GM06990 (cell line): ENCODE measurements at regions not wholly inside any gene's neighbourhood (a gene's known extent, or its start where the extent isn't known, plus 50 kb on each side); places are given as distances from the start of the nearest gene placed in this dataset.

ENCODE experiments used
- DNase-seq: peaks from one replicate; pipeline ENCODE4 v3.0.0-alpha.2; 2011; ENCODE audit not compliant: insufficient read length; ENCODE audit errors: extremely low read depth
- H3K27me3 ChIP-seq: replicated peaks from 2 replicates; pipeline ENCODE4 v1.6.0; 2011; ENCODE audit warnings: low read length; ENCODE audit not compliant: control insufficient read depth, insufficient read depth
- H3K36me3 ChIP-seq: 2 replicates; pipeline ENCODE4 v1.5.1; 2011; ENCODE audit warnings: low read length; ENCODE audit not compliant: control insufficient read depth, insufficient read depth
- H3K4me3 ChIP-seq: replicated peaks from 2 replicates; pipeline ENCODE4 v1.5.1; 2011; ENCODE audit warnings: low read depth, mild to moderate bottlenecking, control low read depth, low read length
- TF ChIP-seq, protein P1 (sequence below): IDR thresholded peaks from 2 replicates; pipeline ENCODE4 v1.5.1; 2011; ENCODE audit warnings: low read length, control low read depth, mild to moderate bottlenecking, inconsistent platforms; ENCODE audit not compliant: insufficient read depth, poor library complexity, severe bottlenecking

DNA sequence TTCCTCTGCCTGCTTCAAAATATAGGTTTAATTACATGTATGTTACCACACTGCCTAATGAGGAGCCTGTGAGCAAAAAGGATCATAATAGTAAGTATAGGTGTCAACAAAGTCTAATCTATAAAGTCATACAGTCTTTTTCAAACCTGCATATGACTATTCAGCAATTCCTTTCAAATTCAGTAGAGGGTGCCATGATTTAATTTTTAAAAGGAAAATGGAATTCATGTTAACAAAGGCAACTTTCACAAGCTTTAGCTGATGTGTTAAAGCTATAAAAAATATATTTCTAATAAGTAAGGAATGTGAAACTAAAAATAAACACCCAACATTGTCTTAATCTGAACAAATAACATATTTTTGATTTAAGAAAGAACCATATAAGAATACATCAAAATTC is 52.1 kb downstream of the MPP7 start:
- Histone ChIP-seq H3K4me3 (no peak overlapping the region), H3K27me3 (no peaks in the 10 kb centered on the region; the same call in 1 of the 2 replicates), H3K36me3 (no peaks in the 10 kb centered on the region)
- TF ChIP-seq, protein P1, sequence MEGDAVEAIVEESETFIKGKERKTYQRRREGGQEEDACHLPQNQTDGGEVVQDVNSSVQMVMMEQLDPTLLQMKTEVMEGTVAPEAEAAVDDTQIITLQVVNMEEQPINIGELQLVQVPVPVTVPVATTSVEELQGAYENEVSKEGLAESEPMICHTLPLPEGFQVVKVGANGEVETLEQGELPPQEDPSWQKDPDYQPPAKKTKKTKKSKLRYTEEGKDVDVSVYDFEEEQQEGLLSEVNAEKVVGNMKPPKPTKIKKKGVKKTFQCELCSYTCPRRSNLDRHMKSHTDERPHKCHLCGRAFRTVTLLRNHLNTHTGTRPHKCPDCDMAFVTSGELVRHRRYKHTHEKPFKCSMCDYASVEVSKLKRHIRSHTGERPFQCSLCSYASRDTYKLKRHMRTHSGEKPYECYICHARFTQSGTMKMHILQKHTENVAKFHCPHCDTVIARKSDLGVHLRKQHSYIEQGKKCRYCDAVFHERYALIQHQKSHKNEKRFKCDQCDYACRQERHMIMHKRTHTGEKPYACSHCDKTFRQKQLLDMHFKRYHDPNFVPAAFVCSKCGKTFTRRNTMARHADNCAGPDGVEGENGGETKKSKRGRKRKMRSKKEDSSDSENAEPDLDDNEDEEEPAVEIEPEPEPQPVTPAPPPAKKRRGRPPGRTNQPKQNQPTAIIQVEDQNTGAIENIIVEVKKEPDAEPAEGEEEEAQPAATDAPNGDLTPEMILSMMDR, result peak; percentile 26
- no peak for DNase-seq

- no peak overlapping the region for H3K4me3 ChIP-seq
- H3K36me3 ChIP-seq, result no peaks in the 10 kb centered on the region
- TF ChIP-seq, protein P1, result no peak
- no peak for DNase-seq
- no peaks in the 10 kb centered on the region; the same call in 1 of the 2 replicates for H3K27me3 ChIP-seq
Observed at GRCh38 chr10:28250358-28250757, 52.5 kb downstream of the MPP7 start.

DNA sequence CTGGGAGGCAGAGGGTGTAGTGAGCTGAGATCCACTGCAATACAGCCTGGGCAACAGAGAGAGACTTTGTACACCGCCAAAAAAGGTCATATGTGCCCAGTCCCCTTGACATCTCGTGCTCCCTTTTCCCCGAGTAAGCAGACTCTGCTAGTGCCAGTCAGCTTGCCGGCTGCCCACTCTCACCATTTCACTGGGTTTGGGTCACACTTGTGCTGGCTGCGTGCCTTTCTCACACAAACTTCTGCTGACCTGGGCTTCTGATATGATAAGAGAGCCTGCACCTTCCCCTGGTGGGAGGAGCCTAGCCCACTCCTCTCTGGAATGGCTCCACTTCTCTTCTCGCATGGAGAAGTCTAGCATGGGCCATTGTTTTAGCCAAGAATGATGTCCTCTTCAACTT is 53.4 kb downstream of the MPP7 start:
- TF ChIP-seq, protein P1, result no peak
- Histone ChIP-seq H3K27me3 (no peaks in the 10 kb centered on the region; the same call in 1 of the 2 replicates), H3K4me3 (no peak overlapping the region), H3K36me3 (no peaks in the 10 kb centered on the region)
- no peak for DNase-seq

- no peaks in the 10 kb centered on the region for H3K36me3 ChIP-seq
- H3K4me3 ChIP-seq, result no peak overlapping the region
- H3K27me3 ChIP-seq, result no peaks in the 10 kb centered on the region; the same call in 1 of the 2 replicates
- TF ChIP-seq, protein P1, result no peak
- DNase-seq, result no peak
Observed at GRCh38 chr10:28248092-28248491, 54.8 kb downstream of the MPP7 start.

DNA sequence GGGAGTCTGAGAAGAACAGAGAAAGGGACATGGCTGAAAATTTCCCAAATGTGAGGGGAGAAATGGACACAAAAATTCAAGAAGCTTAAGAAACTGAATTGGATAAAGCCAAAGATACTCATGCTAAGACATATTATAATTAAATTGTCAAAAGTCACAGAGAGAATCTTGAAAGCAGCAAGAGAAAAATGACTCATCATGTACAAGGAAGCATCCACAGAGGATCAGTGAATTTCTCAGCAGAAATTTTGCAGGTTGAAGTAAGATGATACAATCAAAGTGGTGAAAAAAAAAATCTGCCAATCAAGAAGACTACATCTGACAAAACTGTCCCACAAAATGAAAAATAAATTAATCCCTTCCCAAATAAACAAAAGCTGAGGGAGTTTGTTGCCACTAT is 56.8 kb downstream of the MPP7 start:
- no peaks in the 10 kb centered on the region; the same call in 1 of the 2 replicates for H3K27me3 ChIP-seq
- TF ChIP-seq, protein P1, result no peak
- H3K36me3 ChIP-seq, result no peaks in the 10 kb centered on the region
- no peak for DNase-seq
- no peak overlapping the region for H3K4me3 ChIP-seq

GRCh38 chr10:28243923-28244322 is 58.9 kb downstream of the MPP7 start:
- TF ChIP-seq, protein P1, result no peak
- DNase-seq, result no peak

More at GRCh38 chr10:28243923-28244322, 58.9 kb downstream of the MPP7 start:
- H3K36me3 ChIP-seq, result no peaks in the 10 kb centered on the region
- no peaks in the 10 kb centered on the region for H3K27me3 ChIP-seq
- no peak overlapping the region for H3K4me3 ChIP-seq
